ENCODE measurements at regions not wholly inside any gene's neighbourhood (a gene's known extent, or its start where the extent isn't known, plus 50 kb on each side); places are given as distances from the start of the nearest gene placed in this dataset.
A peak's percentile ranks its signal among the peaks of the same experiment; 100 is the strongest.

DNA sequence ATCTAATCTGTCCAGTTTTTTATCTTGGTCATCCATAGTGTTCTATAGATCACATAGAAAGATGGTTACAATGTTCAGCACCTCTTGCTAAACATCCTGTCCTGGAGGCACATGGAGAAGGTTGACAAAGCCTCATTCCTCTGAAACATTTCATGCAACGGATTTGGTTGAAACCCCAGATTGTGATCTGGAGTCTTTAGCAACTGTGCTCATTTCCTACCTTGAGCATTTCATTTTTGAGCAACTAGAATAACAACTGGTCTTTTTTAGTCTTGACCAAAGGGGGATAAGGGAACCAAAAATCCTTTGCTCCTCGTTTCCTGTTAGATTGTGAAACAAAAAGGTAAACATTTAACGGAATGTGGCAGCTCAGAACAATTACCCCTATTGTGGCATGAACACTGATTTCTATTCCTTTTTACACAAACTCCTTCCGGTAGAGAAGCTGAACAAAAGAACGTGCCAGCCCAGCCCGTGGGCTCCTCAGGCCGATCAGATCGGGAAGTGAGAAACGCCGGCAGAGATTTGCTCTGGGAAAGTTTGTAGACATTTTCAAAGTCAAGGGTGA, 94.7 kb upstream of the ERRFI1 start (continued):
- TF ChIP-seq MYC (CRISPR knock-in tag; IDR thresholded peaks at IDR 0.05; ENCODE audit: borderline replicate concordance) (no peak), RAD21 (CRISPR knock-in tag; IDR thresholded peaks at IDR 0.05) (no peak), ZNF569 (CRISPR knock-in tag; IDR thresholded peaks at IDR 0.05; ENCODE audit: borderline replicate concordance) (no peak), HOXA5 (CRISPR knock-in tag; IDR thresholded peaks at IDR 0.05) (peak; percentile 65), MXI1 (IDR thresholded peaks at IDR 0.05; ENCODE audit: borderline replicate concordance, low read depth, low read length) (0 out of 3 replicates have a peak, but pooled peaks have one; percentile 8), PHF20 (CRISPR knock-in tag; IDR thresholded peaks at IDR 0.05) (no peak)
- TF ChIP-seq, protein P1, sequence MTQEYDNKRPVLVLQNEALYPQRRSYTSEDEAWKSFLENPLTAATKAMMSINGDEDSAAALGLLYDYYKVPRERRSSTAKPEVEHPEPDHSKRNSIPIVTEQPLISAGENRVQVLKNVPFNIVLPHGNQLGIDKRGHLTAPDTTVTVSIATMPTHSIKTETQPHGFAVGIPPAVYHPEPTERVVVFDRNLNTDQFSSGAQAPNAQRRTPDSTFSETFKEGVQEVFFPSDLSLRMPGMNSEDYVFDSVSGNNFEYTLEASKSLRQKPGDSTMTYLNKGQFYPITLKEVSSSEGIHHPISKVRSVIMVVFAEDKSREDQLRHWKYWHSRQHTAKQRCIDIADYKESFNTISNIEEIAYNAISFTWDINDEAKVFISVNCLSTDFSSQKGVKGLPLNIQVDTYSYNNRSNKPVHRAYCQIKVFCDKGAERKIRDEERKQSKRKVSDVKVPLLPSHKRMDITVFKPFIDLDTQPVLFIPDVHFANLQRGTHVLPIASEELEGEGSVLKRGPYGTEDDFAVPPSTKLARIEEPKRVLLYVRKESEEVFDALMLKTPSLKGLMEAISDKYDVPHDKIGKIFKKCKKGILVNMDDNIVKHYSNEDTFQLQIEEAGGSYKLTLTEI (CRISPR knock-in tag; conservative IDR thresholded peaks at IDR 0.05) = no peak
- TF ChIP-seq, protein P2, sequence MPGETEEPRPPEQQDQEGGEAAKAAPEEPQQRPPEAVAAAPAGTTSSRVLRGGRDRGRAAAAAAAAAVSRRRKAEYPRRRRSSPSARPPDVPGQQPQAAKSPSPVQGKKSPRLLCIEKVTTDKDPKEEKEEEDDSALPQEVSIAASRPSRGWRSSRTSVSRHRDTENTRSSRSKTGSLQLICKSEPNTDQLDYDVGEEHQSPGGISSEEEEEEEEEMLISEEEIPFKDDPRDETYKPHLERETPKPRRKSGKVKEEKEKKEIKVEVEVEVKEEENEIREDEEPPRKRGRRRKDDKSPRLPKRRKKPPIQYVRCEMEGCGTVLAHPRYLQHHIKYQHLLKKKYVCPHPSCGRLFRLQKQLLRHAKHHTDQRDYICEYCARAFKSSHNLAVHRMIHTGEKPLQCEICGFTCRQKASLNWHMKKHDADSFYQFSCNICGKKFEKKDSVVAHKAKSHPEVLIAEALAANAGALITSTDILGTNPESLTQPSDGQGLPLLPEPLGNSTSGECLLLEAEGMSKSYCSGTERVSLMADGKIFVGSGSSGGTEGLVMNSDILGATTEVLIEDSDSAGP (CRISPR knock-in tag; IDR thresholded peaks at IDR 0.05; ENCODE audit: borderline replicate concordance) = no peak
- TF ChIP-seq, protein P3, sequence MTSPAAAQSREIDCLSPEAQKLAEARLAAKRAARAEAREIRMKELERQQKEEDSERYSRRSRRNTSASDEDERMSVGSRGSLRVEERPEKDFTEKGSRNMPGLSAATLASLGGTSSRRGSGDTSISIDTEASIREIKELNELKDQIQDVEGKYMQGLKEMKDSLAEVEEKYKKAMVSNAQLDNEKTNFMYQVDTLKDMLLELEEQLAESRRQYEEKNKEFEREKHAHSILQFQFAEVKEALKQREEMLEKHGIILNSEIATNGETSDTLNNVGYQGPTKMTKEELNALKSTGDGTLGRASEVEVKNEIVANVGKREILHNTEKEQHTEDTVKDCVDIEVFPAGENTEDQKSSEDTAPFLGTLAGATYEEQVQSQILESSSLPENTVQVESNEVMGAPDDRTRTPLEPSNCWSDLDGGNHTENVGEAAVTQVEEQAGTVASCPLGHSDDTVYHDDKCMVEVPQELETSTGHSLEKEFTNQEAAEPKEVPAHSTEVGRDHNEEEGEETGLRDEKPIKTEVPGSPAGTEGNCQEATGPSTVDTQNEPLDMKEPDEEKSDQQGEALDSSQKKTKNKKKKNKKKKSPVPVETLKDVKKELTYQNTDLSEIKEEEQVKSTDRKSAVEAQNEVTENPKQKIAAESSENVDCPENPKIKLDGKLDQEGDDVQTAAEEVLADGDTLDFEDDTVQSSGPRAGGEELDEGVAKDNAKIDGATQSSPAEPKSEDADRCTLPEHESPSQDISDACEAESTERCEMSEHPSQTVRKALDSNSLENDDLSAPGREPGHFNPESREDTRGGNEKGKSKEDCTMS (CRISPR knock-in tag; conservative IDR thresholded peaks at IDR 0.05) = no peak
- TF ChIP-seq, protein P4, sequence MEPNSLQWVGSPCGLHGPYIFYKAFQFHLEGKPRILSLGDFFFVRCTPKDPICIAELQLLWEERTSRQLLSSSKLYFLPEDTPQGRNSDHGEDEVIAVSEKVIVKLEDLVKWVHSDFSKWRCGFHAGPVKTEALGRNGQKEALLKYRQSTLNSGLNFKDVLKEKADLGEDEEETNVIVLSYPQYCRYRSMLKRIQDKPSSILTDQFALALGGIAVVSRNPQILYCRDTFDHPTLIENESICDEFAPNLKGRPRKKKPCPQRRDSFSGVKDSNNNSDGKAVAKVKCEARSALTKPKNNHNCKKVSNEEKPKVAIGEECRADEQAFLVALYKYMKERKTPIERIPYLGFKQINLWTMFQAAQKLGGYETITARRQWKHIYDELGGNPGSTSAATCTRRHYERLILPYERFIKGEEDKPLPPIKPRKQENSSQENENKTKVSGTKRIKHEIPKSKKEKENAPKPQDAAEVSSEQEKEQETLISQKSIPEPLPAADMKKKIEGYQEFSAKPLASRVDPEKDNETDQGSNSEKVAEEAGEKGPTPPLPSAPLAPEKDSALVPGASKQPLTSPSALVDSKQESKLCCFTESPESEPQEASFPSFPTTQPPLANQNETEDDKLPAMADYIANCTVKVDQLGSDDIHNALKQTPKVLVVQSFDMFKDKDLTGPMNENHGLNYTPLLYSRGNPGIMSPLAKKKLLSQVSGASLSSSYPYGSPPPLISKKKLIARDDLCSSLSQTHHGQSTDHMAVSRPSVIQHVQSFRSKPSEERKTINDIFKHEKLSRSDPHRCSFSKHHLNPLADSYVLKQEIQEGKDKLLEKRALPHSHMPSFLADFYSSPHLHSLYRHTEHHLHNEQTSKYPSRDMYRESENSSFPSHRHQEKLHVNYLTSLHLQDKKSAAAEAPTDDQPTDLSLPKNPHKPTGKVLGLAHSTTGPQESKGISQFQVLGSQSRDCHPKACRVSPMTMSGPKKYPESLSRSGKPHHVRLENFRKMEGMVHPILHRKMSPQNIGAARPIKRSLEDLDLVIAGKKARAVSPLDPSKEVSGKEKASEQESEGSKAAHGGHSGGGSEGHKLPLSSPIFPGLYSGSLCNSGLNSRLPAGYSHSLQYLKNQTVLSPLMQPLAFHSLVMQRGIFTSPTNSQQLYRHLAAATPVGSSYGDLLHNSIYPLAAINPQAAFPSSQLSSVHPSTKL (CRISPR knock-in tag; IDR thresholded peaks at IDR 0.05) = peak; percentile 95
- TF ChIP-seq, protein P5, sequence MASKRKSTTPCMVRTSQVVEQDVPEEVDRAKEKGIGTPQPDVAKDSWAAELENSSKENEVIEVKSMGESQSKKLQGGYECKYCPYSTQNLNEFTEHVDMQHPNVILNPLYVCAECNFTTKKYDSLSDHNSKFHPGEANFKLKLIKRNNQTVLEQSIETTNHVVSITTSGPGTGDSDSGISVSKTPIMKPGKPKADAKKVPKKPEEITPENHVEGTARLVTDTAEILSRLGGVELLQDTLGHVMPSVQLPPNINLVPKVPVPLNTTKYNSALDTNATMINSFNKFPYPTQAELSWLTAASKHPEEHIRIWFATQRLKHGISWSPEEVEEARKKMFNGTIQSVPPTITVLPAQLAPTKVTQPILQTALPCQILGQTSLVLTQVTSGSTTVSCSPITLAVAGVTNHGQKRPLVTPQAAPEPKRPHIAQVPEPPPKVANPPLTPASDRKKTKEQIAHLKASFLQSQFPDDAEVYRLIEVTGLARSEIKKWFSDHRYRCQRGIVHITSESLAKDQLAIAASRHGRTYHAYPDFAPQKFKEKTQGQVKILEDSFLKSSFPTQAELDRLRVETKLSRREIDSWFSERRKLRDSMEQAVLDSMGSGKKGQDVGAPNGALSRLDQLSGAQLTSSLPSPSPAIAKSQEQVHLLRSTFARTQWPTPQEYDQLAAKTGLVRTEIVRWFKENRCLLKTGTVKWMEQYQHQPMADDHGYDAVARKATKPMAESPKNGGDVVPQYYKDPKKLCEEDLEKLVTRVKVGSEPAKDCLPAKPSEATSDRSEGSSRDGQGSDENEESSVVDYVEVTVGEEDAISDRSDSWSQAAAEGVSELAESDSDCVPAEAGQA (IDR thresholded peaks at IDR 0.05; ENCODE audit: low read depth) = no peak
- TF ChIP-seq, protein P5 (CRISPR knock-in tag; IDR thresholded peaks at IDR 0.05; ENCODE audit: borderline replicate concordance) = no peak
